GM19372 (cell line): ENCODE measurements at regions not wholly inside any gene's neighbourhood (a gene's known extent, or its start where the extent isn't known, plus 50 kb on each side); places are given as distances from the start of the nearest gene placed in this dataset.
A peak's percentile ranks its signal among the peaks of the same experiment; 100 is the strongest.
"Not testable (repeated sequence)": the region's sequence is repeated elsewhere in the genome, so short reads cannot be mapped to it uniquely, and the experiment has no call there.

Experiments used
- ATAC-seq: cut with Tn5 transposase; IDR thresholded peaks from one replicate; pipeline ENCODE4 v1.9.1; 2021; ENCODE audit warnings: mild to moderate bottlenecking, low read depth, moderate library complexity; ENCODE audit not compliant: unreplicated experiment

DNA sequence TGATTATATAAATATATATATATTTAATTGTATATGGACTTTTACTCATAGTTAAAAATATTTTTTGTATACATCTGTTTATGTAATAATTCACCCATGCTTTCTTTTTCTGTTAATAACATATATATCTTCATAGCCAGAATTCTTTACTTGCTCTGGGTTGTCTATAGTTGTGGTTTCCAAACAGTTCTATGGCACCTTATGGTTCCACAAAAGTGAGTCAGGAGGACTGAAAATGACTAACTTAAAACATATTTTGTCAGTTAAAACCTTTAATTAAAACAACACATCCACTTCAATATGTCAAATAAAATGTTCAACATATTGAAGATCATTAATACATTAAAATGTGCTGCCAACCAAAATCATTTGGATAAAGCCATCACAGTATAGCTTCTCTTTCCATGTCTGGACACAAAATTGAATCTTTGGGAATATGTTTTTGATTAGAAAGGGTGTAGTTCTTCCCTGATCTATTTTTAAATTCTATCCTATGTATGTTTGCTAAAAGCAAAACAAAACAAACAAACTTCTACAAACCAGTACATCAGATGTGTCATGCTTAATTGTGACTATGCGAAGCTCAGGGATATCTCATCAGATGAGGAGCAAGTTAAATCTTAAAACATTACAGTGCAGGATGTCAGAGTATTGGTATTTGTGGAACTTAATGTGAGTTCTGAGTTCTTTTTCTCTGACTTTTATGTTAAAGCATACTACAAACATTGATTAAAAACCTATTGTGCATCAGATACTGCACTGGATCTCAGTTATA lies 1488.4 kb upstream of the TENM4 start:
- ATAC-seq = no peak

DNA sequence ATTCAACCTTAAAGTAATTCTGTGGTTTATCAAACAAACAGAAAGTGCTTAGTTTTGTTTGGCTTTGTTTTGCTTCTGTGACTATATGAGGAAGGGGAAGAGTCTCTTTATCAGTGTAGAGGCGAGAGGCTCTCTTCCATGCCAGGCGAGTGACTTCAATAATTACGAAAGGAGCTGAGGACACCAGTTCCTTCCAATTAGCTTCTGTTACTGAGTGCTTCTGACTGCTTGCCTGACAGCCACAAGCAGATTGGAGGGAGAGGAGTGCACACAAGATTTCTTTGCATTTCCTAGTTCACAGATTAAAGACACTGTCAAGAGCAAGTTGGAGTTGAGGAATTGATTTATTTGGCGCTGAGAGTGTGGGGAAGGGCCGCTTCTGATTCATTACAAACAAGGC lies 1484.5 kb upstream of the TENM4 start:
- no peak for ATAC-seq

DNA sequence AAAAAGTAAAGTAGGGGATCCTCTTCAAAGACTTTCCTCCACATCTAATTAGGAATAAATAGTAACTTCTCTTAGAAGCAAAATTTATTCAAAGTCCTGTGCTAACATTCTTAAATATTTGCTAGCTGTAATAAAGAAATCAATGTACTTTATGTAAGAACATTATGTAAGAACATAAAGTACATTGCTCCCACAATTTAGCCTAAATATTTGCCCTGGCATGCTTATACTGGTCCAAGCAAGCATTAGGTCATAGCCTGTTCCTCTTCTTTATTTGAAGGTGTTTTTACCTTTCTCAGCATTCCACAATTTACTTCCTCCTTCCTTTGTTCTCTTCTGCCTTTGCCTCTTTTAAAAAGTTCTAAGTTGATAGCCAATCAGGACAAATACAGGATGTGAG lies 1480.5 kb upstream of the TENM4 start:
- ATAC-seq = not testable (repeated sequence)

DNA sequence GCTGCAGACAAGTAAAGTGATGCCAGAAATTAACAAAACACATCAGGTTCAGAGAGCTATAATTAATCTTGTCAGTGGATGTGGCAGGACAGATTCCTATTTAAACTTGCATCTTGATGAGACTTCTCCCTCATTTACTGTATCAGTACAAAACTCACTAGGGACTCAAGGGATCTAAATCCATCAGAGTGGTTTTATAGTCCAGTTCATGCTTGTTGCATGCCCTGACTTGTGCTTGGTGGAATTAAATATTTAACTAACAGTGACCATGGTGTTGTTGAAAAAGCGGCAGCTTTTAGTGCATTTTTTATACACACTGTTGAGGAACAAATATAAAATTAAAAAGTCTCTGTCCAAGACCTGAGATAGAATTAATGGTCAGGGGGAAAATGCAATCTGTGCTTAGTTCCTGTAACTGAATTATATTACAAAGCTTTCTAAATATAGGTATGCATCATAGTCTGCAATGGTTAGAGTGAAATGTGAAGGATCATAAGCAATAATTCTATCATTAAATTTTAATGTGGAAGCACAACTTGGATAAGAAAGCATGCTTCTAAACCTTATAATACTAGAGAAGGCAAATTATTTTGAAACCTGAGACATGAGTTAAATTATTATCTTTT lies 1475.5 kb upstream of the TENM4 start:
- ATAC-seq = no peak

DNA sequence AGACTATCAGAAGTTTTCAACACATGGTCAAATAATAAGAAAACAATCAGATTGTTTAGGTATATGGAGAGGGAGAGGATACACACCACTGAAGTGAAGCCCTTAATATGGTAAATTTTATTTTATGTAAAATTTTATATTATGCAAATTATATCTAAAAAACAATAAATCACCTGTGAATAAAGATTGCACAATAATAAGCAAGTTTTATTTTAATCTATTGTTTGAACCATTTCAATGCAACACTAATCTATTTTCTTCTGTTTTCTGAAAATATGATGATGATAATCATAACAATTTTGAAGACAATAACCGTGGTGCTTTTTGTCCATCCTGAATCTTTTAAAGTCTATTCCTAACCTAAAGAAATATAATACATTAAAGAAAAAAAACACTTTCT lies 1473.5 kb upstream of the TENM4 start:
- ATAC-seq = no peak

DNA sequence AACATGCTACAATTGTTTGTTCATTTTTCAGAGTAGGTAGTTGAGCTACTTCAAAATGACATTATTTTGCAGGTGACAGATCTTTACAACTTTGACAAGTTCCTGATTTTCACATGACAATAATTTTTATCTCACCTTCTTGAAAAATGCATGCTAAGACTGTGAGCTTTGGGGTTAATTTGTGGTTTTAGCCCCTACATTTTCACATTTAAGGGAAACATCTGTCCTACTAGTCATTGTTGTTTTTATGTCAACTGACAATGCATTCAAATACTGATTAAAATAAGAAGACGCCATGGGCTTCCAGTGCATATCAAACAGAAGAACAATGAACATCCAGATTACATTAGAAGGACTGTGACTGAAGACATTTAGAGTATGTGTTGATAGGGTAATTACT lies 1470.8 kb upstream of the TENM4 start:
- ATAC-seq = no peak

DNA sequence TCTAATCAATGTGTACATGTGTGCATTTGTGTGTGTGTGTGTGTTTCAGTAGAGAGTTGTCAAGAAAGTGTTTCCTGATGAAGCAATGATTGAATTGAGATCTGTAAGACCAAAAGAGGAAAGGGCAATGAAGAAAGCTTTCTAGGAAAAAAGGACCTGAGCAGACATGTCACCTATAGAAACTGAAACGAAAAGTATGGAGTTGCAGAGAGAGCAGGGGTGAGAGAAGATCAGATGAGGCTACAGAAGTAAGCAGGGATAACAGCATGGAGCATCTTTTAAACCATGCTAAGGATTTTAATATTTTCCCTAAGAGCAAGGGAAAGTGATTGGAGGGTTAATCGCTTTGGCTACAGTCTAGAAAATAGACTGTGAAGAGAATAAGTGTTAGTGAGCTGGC lies 1459.4 kb upstream of the TENM4 start:
- peak; percentile 56 for ATAC-seq

DNA sequence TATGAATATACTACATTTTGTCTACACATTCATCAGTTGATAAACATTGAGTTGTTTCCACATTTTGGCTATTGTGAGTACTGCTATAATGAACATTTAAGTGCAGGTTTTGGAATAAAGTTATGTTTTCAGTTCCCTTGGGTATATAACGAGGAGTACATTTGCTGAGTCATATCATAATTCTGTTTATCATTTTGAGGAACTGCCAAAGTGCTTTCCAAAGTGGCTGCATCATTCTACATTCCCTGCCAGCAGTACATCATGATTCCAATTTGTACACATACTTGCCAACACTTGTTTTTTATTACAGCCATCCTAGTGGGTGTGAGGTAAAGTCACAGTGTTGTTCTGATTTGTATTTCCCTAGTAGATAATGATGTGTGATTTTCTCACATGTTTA lies 1458.6 kb upstream of the TENM4 start:
- ATAC-seq = no peak

DNA sequence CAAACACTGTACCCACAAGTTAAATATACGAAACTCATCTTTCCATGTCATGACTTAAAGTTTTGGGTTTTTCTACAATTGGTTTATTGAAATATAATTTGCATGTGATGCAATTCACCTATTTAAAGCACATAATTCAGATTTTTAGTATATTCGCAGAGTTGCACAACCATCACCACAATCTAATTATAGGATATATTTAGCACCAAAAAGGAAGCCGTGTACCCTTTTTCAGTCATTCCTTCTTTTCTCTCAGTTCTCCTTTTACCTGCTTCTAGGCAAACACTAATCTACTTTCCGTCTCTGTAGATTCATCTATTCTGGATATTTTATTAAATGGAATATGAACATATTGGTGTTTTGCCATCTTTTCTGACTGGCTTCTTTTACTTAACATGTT lies 1458.1 kb upstream of the TENM4 start:
- ATAC-seq = no peak

DNA sequence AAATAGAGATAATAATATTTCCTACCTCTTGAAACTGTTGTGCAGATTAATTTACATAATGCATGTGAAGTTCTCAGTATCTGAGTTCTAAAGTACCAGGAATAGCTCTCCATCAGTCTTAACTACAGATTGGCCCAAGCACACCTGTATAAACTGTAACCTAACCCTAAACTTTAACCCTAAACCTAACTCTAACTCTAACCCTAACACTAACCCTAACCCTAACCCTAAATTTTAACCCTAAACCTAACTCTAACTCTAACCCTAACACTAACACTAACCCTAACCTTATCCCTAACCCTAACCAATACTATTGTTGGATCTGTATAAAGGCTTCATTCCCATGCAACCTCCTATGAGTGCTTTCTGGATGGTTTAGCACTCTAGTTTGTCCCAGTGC lies 1445.9 kb upstream of the TENM4 start:
- no peak for ATAC-seq

DNA sequence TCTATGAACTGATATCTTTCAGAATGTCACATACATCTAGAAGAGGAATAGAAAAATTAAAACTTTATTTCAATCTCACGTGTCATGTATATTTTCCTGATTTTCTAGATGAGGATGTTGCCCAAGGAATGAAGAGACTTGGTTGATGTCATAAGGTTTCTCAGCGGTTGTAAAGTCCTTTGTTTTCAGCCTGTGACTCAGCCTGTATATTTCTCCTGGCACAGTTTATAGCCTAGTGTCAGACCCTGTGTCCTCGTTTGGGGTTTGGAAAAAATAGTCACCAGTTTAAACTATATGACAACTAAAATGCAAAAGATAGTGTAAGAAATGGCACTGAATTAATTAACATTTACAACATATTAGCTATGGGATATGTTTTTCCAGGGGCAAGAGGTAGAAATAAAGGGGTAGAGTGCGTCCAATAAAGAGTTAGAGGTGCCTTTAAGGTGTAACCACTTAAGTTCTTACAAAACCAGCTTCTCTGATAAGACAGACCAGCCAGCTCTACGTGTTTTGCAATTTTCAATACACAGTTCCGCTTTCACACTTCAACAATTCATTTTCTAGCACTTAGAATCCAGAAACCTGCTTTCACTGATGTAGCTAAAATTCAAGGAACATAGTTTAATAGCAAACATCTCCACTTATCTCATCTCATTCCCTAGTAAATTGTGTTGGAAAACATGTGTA lies 1432.6 kb upstream of the TENM4 start:
- no peak for ATAC-seq

DNA sequence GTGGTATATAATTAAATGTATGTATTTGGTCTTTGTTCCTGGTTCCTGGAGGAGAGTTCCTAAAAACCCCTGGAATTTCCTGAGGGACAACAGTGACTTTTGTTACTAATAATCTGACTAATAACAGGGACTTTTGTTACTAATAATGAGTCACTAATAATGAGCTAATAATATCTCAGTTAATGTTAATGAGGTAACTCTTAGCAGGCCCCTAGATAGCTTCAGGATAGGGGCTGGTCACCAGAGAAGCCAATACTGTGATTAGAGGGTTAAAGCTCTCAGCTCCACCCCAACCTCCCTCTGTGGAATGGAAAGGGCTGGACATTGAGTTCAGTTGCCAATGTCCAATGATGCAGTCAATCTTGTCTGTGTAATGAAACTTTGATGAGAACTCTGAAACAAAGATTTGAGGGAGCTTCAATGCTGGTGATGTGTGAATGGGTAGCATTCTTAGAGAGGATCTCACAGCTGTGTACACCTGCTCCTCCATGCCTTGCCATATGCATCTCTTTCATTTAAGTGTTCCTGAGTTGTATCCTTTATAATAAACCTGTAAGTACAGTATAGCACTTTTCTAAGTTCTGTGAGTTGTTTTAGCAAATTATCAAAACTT lies 1431.4 kb upstream of the TENM4 start:
- ATAC-seq = no peak

DNA sequence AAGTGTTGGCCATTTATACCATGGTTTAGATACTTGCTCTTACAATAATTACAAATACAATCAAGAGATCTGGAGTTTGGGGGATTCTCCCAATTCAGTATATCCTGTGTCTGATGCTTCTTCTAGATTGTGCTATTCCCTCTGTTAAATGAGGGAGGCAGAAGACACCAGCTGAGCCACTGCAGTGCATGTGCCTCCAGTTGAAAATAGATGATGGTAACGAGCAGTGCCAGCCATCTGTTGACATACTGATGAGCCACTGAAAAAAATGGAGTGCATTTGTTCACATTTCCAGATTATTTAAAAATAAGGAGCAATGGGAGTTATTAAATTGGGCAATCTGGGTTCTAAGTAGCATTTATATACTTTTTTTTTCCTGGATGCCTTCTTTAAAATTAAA lies 1428.0 kb upstream of the TENM4 start:
- no peak for ATAC-seq

DNA sequence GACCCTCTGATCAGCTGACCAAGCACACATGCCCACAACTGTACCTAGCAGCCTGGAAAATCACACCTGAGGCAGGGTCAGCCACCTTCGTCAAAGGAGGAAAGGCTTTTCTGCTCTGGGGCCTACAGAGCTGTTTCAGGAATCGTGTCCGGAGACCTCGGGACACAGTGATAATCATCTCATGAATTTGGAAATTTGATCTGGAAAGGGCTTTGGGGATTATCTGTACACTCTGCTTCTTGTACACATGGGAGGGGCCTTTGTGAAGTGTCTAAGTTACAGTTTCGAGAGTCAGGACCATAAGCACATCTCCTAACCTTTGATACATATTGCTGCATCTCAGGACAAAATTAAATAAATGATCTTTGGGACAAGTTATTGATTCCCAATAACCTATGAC lies 1421.2 kb upstream of the TENM4 start:
- ATAC-seq = no peak

DNA sequence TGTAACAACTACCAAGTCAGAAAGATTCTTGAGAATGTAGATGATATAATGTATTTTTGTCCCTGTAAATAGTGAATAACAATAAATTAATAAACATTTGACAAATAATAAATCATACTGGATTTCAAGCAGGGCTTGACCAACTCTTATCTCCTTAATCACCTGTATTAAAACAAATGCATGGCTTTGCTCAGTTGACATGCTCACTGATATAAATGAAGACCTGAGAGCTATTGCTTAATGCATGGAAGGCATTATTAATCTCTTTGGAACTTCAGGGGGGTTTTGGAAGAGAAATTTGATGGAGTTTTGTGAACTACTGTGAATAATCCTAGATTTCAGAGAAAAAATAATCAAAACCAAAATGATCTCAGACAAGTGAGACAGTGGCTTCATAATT lies 1420.4 kb upstream of the TENM4 start:
- no peak for ATAC-seq

DNA sequence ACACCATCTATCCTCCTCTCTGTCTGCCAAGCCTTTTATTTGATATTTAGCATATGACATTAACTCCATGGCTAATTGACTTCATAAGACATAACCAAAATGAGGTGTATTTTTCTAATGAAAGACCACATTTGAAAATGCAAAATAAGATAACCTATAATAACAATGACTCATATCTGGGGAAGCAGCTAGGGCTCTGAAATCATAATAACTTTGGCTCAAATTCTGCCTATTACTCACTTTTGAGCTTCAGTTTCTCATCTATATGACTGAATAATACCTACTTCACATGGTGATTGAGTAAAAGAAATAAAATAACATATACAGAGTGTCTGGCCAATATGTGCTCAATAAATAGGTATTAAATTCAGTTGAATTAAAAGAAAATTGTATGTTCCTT lies 1419.8 kb upstream of the TENM4 start:
- no peak for ATAC-seq

DNA sequence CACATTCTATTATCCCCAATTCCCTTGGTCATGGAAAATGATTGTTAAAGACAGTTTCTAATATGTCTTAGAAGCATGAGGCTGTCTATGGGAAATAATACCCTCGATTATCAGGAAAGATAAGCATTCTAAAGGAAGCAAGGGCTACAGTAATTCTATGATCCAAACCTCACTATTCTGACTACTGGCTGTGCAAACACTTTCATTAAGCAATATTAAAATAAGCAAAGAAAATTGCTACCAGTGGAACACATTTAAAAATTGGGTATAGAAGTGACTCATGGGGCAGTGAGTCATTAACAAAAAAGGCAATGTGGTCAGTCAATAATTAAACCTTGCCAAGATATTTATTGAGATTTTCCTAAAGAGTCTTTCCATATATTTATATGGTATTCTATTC lies 1415.2 kb upstream of the TENM4 start:
- no peak for ATAC-seq

DNA sequence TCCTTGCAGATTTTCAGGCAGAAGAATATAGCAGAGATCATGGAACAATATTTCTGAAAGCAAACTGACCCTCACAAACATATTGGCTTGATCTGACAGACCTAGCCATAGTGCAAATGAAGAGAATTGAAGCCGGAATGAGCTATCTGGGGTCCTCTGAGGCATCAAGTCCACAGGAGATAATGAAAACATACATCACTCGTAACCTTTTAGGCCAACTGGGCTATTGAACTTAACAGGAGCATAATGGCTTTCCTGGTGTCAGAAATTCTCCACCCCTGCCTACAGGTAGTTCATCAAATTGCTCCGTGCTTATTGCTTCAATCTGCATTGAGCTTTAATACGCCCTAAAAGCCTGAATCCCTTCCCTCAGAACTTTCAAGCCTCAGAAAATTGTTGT lies 1414.6 kb upstream of the TENM4 start:
- ATAC-seq = no peak

DNA sequence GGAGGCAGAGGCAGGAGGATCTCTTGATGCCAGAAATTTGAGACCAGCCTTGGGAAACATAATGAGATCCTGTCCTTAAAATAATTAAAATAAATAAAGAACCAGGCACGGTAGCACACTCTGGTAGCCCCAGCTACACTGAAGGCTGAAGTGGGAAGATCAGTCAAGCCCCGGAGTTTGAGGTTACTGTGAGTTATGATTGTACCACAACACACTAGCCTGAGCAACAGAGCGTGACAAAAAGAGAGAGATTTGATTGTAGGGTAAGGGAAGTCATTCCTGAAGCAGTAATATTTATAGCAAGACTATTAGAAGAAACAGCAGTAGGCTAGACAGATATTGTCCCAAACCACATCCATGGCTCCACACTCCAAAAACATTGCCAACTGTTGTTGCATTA lies 1408.4 kb upstream of the TENM4 start:
- ATAC-seq = no peak

DNA sequence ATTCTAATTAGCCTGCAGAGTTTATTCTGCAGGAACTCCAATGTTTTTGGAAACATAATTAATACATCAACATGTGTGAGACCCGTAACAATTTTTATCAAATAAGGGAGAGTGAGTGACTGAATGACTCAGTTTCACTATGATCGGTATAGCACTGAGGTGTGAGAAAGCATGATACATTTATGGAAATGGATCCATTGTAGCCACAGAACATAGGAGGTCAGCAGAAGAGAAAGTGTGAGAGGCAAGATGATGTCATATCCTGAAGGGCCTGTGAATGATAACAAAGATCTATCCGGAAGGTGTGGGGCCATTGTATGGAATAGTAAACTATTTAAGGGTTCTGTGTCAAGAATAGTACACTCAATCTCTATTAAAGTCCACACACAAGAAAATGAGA lies 1406.1 kb upstream of the TENM4 start:
- ATAC-seq = peak; percentile 96

DNA sequence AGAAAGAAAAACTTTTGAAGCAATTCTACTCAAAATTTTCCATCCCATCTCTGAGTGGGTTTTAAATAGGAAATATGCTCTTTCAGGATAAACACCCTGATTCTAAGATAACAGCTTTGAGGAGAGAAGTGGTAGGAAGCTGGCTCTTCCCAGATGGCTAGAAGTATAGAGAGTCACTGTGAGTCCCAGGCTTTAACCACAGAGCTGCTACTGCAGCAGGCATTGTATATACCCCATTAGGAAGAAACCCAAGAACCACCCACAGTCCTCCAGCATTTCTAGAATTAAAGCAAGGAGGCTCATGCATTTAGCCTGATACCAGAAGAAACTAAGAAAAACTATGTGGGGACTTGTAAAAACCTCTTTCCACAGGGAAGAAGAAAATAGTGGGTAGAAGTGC lies 1405.6 kb upstream of the TENM4 start:
- ATAC-seq = no peak
